Stimulated activated naive B cell treated with anti-CD40 and anti-IgM and Interleukin-4, amounts not matched to agents 10 μg/mL and 1 μg/mL and 100 μg/mL, for 72 hours (primary cell): ENCODE measurements at regions not wholly inside any gene's neighbourhood (a gene's known extent, or its start where the extent isn't known, plus 50 kb on each side); places are given as distances from the start of the nearest gene placed in this dataset.
"Not testable (repeated sequence)": the region's sequence is repeated elsewhere in the genome, so short reads cannot be mapped to it uniquely, and the experiment has no call there.

Experiments used
- ATAC-seq, 2 donors: fragments of 150-1000 bp; cut with Tn5 transposase; replicated peaks; 2 replicates each; pipeline ENCODE4 v1.10.0; 2021; ENCODE audit warnings: moderate library complexity in 1 of 2
- DNase-seq: peaks from one replicate; pipeline ENCODE4 v3.0.0; 2021
- H3K27ac Mint-ChIP-seq: one replicate; pipeline ENCODE4 v1.8.0; 2022; ENCODE audit warnings: mild to moderate bottlenecking, mixed read lengths
- H3K27me3 Mint-ChIP-seq, 2 donors: one replicate each; pipeline ENCODE4 v1.8.0; 2022; ENCODE audit warnings: mixed read lengths in 2 of 2
- H3K36me3 Mint-ChIP-seq, 2 donors: one replicate each; pipeline ENCODE4 v1.8.0; 2022; ENCODE audit warnings: mixed read lengths in 2 of 2, mild to moderate bottlenecking in 1 of 2
- H3K4me1 Mint-ChIP-seq, 2 donors: one replicate each; pipeline ENCODE4 v1.8.0; 2022; ENCODE audit warnings: mixed read lengths in 2 of 2, mild to moderate bottlenecking in 1 of 2
- H3K4me3 Mint-ChIP-seq, 2 donors: one replicate each; pipeline ENCODE4 v1.8.0; 2022; ENCODE audit warnings: mild to moderate bottlenecking in 2 of 2, mixed read lengths in 2 of 2, moderate library complexity in 1 of 2
- H3K9me3 Mint-ChIP-seq, 2 donors: one replicate each; pipeline ENCODE4 v1.8.0; 2022; ENCODE audit warnings: mixed read lengths in 2 of 2, mild to moderate bottlenecking in 1 of 2

DNA sequence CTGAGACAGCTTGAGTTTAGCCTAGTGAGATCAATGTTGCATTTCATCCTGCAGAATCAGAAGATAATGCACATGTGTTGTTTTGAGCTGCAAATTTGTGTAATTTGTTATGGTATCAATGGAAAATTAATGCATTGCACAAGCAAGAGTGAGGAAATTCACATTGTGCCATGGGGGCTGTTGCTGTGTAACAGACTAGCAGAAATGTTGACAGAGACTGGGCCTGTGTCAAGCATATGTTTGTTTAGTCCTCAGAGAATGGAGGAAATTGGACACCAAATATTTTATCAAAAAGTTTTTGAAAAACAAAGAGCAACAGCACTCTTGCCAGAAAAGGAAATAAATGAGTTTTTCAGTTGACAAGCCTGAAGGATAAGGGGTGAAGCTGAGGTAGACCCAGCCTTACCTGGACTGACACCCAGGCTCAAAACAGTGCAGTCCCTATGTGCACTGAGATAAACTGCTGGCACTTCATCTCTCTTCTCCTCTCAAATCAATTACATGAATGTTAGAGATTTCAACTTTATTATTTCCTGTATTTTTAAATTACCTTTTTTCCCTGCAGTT is 1150.0 kb downstream of the FSCB start:
- H3K27ac Mint-ChIP-seq: no peak overlapping the region
- DNase-seq: no peak
- no peak for ATAC-seq
- no peaks in the 10 kb centered on the region for H3K36me3 Mint-ChIP-seq
- H3K27me3 Mint-ChIP-seq: no peaks in the 10 kb centered on the region
- H3K4me1 Mint-ChIP-seq: no peaks in the 10 kb centered on the region
- H3K4me3 Mint-ChIP-seq: no peak overlapping the region
- H3K9me3 Mint-ChIP-seq: peaks cover 0 to 1% of the 10 kb centered on the region in 2 donors

- no peak overlapping the region for H3K27ac Mint-ChIP-seq
- H3K27me3 Mint-ChIP-seq: no peaks in the 10 kb centered on the region
- no peaks in the 10 kb centered on the region for H3K36me3 Mint-ChIP-seq
- DNase-seq (no peak), ATAC-seq (no peak)
- H3K4me1 Mint-ChIP-seq: no peaks in the 10 kb centered on the region
- H3K9me3 Mint-ChIP-seq: peaks cover 0 to 1% of the 10 kb centered on the region in 2 donors
- H3K4me3 Mint-ChIP-seq: no peak overlapping the region
Measured at GRCh38 chr14:43356382-43356781, 1150.7 kb downstream of the FSCB start.

- Mint-ChIP-seq H3K4me3 (no peak overlapping the region), H3K27me3 (no peaks in the 10 kb centered on the region), H3K27ac (no peak overlapping the region), H3K4me1 (no peaks in the 10 kb centered on the region), H3K9me3 (peaks cover 4 to 9% of the 10 kb centered on the region in 2 donors), H3K36me3 (no peaks in the 10 kb centered on the region)
- ATAC-seq (no peak), DNase-seq (no peak)
Measured at GRCh38 chr14:43341921-43342320, 1165.2 kb downstream of the FSCB start.

DNA sequence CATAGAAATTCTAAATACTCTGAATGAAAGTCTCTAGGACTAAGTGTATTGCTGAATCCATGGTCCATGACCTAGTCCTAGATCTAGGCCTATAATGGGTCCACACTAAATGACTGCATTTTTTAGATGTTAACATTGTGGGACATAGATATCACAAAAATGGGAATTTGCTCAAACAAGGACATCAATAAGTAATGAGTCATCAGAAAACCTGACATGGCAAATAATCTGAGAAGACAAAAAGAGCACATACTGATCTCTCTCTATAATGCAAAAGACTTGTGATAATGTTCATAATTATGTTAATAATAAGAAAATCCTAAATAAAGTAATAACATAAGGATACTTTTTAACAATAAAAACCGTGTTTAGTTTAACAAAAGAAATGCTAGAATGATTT is 1168.4 kb downstream of the FSCB start:
- Mint-ChIP-seq H3K4me3 (no peak overlapping the region), H3K36me3 (no peaks in the 10 kb centered on the region), H3K27me3 (no peaks in the 10 kb centered on the region), H3K4me1 (no peaks in the 10 kb centered on the region), H3K9me3 (peaks cover 0 to 3% of the 10 kb centered on the region in 2 donors), H3K27ac (no peak overlapping the region)
- DNase-seq (no peak), ATAC-seq (no peak)

GRCh38 chr14:43336351-43336750 is 1170.7 kb downstream of the FSCB start:
- Mint-ChIP-seq H3K4me3 (no peak overlapping the region), H3K27me3 (no peaks in the 10 kb centered on the region), H3K36me3 (no peaks in the 10 kb centered on the region), H3K9me3 (peaks cover 0 to 2% of the 10 kb centered on the region in 2 donors), H3K4me1 (no peaks in the 10 kb centered on the region), H3K27ac (no peak overlapping the region)
- DNase-seq: no peak
- no peak for ATAC-seq

DNA sequence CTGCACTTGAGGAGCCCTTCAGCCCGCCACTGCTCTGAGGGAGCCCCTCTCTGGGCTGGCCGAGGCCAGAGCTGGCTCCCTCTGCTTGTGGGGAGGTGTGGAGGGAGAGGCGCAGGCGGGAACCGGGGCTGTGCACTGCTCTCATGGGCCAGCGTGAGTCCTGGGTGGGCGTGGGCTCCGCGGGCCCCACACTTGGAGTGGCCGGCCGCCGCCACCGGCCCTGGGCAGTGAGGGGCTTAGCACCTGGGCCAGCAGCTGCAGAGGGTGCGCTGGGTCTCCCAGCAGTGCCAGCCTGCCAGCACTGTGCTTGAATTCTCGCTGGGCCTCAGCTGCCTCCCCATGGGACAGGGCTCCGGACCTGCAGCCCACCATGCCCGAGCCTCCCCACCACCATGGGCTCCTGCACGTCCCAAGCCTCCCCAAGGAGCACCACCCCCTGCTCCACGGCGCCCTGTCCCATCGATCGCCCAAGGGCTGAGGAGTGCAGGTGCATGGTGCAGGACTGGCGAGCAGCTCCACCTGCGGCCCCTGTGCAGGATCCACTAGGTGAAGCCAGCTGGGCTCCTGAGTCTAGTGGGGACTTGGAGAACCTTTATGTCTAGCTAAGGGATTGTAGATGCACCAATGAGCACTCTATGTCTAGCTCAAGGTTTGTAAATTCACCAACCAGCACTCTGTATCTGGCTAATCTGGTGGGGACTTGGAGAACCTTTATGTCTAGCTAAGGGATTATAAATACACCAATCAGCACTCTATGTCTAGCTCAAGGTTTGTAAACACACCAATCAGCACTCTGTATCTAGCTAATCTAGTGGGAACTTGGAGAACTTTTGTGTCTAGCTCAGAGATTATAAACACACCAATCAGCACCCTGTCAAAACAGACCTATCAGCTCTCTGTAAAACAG is 1180.3 kb downstream of the FSCB start:
- not testable (repeated sequence) for ATAC-seq, H3K27ac Mint-ChIP-seq, H3K27me3 Mint-ChIP-seq, H3K4me1 Mint-ChIP-seq, DNase-seq, H3K36me3 Mint-ChIP-seq, H3K9me3 Mint-ChIP-seq, H3K4me3 Mint-ChIP-seq

GRCh38 chr14:43316427-43316826 is 1190.7 kb downstream of the FSCB start:
- H3K27ac Mint-ChIP-seq: no peak overlapping the region
- no peaks in the 10 kb centered on the region for H3K36me3 Mint-ChIP-seq

DNA sequence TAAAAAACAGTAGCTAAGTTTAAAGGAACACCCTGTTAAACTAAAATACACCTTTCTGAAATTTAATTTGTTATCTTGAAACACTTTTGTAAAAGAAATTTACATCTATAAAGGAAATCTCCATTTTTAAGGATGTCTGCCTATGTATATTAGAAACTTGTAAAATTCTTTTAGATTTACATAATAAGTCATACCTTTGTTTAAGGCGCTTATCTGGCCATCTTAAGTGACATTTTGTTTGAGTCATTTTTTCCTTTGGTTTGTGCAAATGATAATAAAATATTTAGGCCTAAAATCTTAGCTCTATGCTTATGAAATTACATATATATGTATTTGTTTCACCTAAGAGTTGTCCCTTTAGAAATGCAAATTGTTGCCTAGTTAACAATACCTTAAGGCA is 1193.4 kb downstream of the FSCB start:
- H3K36me3 Mint-ChIP-seq: no peaks in the 10 kb centered on the region
- ATAC-seq: no peak
- H3K4me3 Mint-ChIP-seq: no peak overlapping the region
- no peaks in the 10 kb centered on the region for H3K27me3 Mint-ChIP-seq
- H3K27ac Mint-ChIP-seq: no peak overlapping the region
- peaks cover 0 to 4% of the 10 kb centered on the region in 2 donors for H3K9me3 Mint-ChIP-seq
- no peak for DNase-seq
- H3K4me1 Mint-ChIP-seq: no peaks in the 10 kb centered on the region

More at GRCh38 chr14:43316427-43316826, 1190.7 kb downstream of the FSCB start:
- Mint-ChIP-seq H3K4me3 (no peak overlapping the region), H3K27me3 (no peaks in the 10 kb centered on the region), H3K9me3 (no peaks in the 10 kb centered on the region), H3K4me1 (no peaks in the 10 kb centered on the region)
- ATAC-seq: no peak
- no peak for DNase-seq

- no peak overlapping the region for H3K4me3 Mint-ChIP-seq
- H3K27ac Mint-ChIP-seq: no peak overlapping the region
- H3K9me3 Mint-ChIP-seq: peaks cover 0 to 4% of the 10 kb centered on the region in 2 donors
- H3K4me1 Mint-ChIP-seq: no peaks in the 10 kb centered on the region
- no peaks in the 10 kb centered on the region for H3K36me3 Mint-ChIP-seq
- no peaks in the 10 kb centered on the region for H3K27me3 Mint-ChIP-seq
- ATAC-seq (no peak), DNase-seq (no peak)
Measured at GRCh38 chr14:43308421-43309110, 1198.5 kb downstream of the FSCB start.

GRCh38 chr14:43307836-43308235 is 1199.2 kb downstream of the FSCB start:
- no peak overlapping the region for H3K4me3 Mint-ChIP-seq
- no peaks in the 10 kb centered on the region for H3K27me3 Mint-ChIP-seq
- DNase-seq: no peak
- H3K27ac Mint-ChIP-seq: no peak overlapping the region
- no peaks in the 10 kb centered on the region for H3K36me3 Mint-ChIP-seq
- no peaks in the 10 kb centered on the region for H3K4me1 Mint-ChIP-seq
- peaks cover 0 to 4% of the 10 kb centered on the region in 2 donors for H3K9me3 Mint-ChIP-seq
- ATAC-seq: no peak

- H3K9me3 Mint-ChIP-seq: peaks cover 0 to under 1% of the 10 kb centered on the region in 2 donors
- H3K27me3 Mint-ChIP-seq: no peaks in the 10 kb centered on the region
- DNase-seq: no peak
- no peak for ATAC-seq
- H3K27ac Mint-ChIP-seq: no peak overlapping the region
- H3K4me3 Mint-ChIP-seq: no peak overlapping the region
- no peaks in the 10 kb centered on the region for H3K4me1 Mint-ChIP-seq
- H3K36me3 Mint-ChIP-seq: no peaks in the 10 kb centered on the region
Measured at GRCh38 chr14:43306053-43306452, 1201.0 kb downstream of the FSCB start.

DNA sequence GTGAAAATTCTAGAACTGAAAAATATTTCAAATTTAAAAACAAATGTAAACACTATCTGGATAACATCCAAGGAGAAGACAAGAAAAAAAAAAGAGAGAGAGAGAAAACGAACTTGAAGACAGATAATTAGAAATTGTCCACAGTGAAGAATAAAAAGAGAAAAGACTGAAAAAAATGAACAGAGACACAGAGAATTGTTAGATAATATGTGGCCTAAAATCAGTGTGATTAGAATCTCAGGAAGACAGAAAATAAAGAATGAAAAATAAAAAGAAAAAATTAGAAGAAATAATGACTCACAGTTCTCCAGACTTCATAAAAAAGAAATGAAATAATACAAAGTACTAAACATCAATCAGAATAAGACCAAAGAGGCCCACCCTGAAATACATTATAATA is 1209.3 kb downstream of the FSCB start:
- Mint-ChIP-seq H3K4me1 (no peaks in the 10 kb centered on the region), H3K27me3 (no peaks in the 10 kb centered on the region), H3K9me3 (peaks cover 4 to 12% of the 10 kb centered on the region in 2 donors), H3K4me3 (no peak overlapping the region), H3K36me3 (no peaks in the 10 kb centered on the region), H3K27ac (no peak overlapping the region)
- no peak for ATAC-seq
- no peak for DNase-seq

GRCh38 chr14:43296061-43296460 is 1211.0 kb downstream of the FSCB start:
- not testable (repeated sequence) for H3K27me3 Mint-ChIP-seq, H3K27ac Mint-ChIP-seq, ATAC-seq, H3K36me3 Mint-ChIP-seq, DNase-seq, H3K4me1 Mint-ChIP-seq, H3K4me3 Mint-ChIP-seq
- H3K9me3 Mint-ChIP-seq: peaks cover 4 to 12% of the 10 kb centered on the region in 2 donors

GRCh38 chr14:43285575-43285974 is 1221.5 kb downstream of the FSCB start:
- no peak for ATAC-seq
- H3K9me3 Mint-ChIP-seq: peaks cover 0 to 5% of the 10 kb centered on the region in 2 donors
- no peaks in the 10 kb centered on the region for H3K36me3 Mint-ChIP-seq
- H3K27ac Mint-ChIP-seq: no peak overlapping the region
- no peak for DNase-seq
- no peak overlapping the region for H3K4me3 Mint-ChIP-seq
- no peaks in the 10 kb centered on the region for H3K4me1 Mint-ChIP-seq
- no peaks in the 10 kb centered on the region for H3K27me3 Mint-ChIP-seq

DNA sequence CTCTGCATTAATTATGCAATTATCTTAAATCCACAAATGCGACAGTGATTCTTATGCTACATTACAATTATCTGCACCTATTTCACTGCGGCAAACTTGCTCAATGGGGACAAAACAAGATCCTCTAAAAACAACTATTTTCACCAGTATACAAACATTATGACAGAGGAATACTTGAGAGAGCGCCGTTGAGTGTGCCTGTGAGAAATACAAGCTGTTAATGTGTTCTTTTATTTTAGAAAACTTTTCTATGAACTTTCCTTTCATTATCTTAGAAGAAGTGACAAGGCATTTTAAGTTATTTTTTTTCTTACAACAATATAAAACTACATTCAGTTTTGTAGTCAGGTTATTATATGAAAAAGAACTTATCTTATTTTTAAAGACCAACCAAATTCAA is 1247.0 kb downstream of the FSCB start:
- Mint-ChIP-seq H3K27ac (no peak overlapping the region), H3K4me1 (no peaks in the 10 kb centered on the region), H3K36me3 (no peaks in the 10 kb centered on the region), H3K4me3 (no peak overlapping the region), H3K9me3 (peaks cover 5 to 16% of the 10 kb centered on the region in 2 donors), H3K27me3 (no peaks in the 10 kb centered on the region)
- DNase-seq (no peak), ATAC-seq (no peak)
